ENCODE measurements at regions not wholly inside any gene's neighbourhood (a gene's known extent, or its start where the extent isn't known, plus 50 kb on each side); places are given as distances from the start of the nearest gene placed in this dataset.
"Not testable (repeated sequence)": the region's sequence is repeated elsewhere in the genome, so short reads cannot be mapped to it uniquely, and the experiment has no call there.

DNA sequence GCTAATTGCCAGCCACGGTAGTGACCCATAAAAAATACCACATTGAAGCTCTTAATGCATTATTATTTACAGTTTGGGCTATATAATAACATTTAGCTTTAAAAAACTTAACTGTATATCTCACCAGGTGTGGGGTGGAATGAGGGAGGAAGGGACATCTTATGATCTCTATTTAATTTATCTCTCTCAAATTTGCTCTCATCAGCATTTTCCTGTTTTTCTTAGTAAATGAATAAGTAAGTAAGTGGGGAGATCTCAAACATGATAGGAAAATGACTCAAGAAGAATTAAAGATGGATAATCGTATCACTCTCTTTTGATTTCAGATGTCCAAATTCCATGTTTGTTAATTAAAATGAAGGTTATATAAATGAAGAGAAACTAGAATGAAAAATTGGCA lies 200.7 kb upstream of the NR3C2 start:
- no peaks in the 10 kb centered on the region for H3K27me3 ChIP-seq (ENCODE audit: low read length)
- DNase-seq (no peak), ATAC-seq (no peak)
- H3K36me3 ChIP-seq (ENCODE audit: low read depth, low read length): no peaks in the 10 kb centered on the region
- no peaks in the 10 kb centered on the region for H3K9me3 ChIP-seq (ENCODE audit: low read length)
- no peaks in the 10 kb centered on the region for H4K20me1 ChIP-seq (ENCODE audit: low read length)
- TF ChIP-seq EZH2 (IDR thresholded peaks at IDR 0.05; ENCODE audit: low read length, unreplicated experiment) (no peak), EZH2phosphoT487 (IDR thresholded peaks at IDR 0.05; ENCODE audit: borderline replicate concordance, low read length) (no peak)
- TF ChIP-seq, protein P1, sequence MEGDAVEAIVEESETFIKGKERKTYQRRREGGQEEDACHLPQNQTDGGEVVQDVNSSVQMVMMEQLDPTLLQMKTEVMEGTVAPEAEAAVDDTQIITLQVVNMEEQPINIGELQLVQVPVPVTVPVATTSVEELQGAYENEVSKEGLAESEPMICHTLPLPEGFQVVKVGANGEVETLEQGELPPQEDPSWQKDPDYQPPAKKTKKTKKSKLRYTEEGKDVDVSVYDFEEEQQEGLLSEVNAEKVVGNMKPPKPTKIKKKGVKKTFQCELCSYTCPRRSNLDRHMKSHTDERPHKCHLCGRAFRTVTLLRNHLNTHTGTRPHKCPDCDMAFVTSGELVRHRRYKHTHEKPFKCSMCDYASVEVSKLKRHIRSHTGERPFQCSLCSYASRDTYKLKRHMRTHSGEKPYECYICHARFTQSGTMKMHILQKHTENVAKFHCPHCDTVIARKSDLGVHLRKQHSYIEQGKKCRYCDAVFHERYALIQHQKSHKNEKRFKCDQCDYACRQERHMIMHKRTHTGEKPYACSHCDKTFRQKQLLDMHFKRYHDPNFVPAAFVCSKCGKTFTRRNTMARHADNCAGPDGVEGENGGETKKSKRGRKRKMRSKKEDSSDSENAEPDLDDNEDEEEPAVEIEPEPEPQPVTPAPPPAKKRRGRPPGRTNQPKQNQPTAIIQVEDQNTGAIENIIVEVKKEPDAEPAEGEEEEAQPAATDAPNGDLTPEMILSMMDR (conservative IDR thresholded peaks at IDR 0.05; ENCODE audit: low read depth, low read length): no peak
- no TSS peak for BruUV-seq (replicated peaks)
- H2AFZ ChIP-seq (ENCODE audit: low read length): no peak overlapping the region
- H3K27ac ChIP-seq (ENCODE audit: low read length): no peak overlapping the region
- intact Hi-C loops (cut with micrococcal nuclease): no loop called here
- H3F3A ChIP-seq (ENCODE audit: low read length, unreplicated experiment): no peaks in the 10 kb centered on the region
- POLR2A ChIA-PET (ENCODE audit: unreplicated experiment): no interaction called here
- H3K9ac ChIP-seq (ENCODE audit: low read length): no peak overlapping the region
- CTCF ChIA-PET: no interaction called here
- H3K4me2 ChIP-seq (ENCODE audit: low read length): no peak overlapping the region
- no peaks in the 10 kb centered on the region for H3K4me1 ChIP-seq (ENCODE audit: insufficient read depth, low read length)
- H3K4me3 ChIP-seq (ENCODE audit: low read length): no peak overlapping the region
- no peaks in the 10 kb centered on the region for H3K9me2 ChIP-seq (replicated peaks; ENCODE audit: low read length)
- no peaks in the 10 kb centered on the region for H3K79me2 ChIP-seq (ENCODE audit: low read length)

DNA sequence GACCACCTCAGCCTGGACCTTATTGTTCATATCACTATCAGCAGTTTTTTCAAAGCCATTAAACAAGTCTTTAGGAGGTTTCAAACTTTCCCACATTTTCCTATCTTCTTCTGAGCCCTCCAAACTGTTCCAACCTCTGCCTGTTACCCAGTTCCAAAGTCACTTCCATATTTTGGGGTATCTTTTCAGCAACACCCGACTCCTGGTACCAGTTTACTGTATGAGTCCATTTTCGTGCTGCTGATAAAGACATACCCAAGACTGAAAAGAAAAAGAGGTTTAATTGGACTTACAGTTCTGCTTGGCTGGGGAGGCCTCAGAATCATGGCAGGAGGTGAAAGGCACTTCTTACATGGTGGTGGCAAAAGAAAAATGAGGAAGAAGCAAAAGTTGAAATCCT lies 195.9 kb upstream of the NR3C2 start:
- H3K79me2 ChIP-seq (ENCODE audit: low read length); POLR2A ChIA-PET (ENCODE audit: unreplicated experiment); H4K20me1 ChIP-seq (ENCODE audit: low read length); H3K27ac ChIP-seq (ENCODE audit: low read length); H3K36me3 ChIP-seq (ENCODE audit: low read depth, low read length); H3F3A ChIP-seq (ENCODE audit: low read length, unreplicated experiment); intact Hi-C loops (cut with micrococcal nuclease); BruUV-seq (replicated peaks); H3K9me3 ChIP-seq (ENCODE audit: low read length); H3K9ac ChIP-seq (ENCODE audit: low read length); H3K9me2 ChIP-seq (replicated peaks; ENCODE audit: low read length); H3K4me2 ChIP-seq (ENCODE audit: low read length); H3K4me3 ChIP-seq (ENCODE audit: low read length); H2AFZ ChIP-seq (ENCODE audit: low read length); CTCF ChIA-PET; DNase-seq; ATAC-seq; H3K27me3 ChIP-seq (ENCODE audit: low read length): not testable (repeated sequence)
- peaks cover 21% of the 10 kb centered on the region for H3K4me1 ChIP-seq (ENCODE audit: insufficient read depth, low read length)

GRCh38 chr4:148637453-148637852 lies 195.2 kb upstream of the NR3C2 start:
- H3K9me2 ChIP-seq (replicated peaks; ENCODE audit: low read length); H3K27ac ChIP-seq (ENCODE audit: low read length); H3K27me3 ChIP-seq (ENCODE audit: low read length); H3K4me3 ChIP-seq (ENCODE audit: low read length); H3K4me2 ChIP-seq (ENCODE audit: low read length); ATAC-seq; H3K79me2 ChIP-seq (ENCODE audit: low read length); H4K20me1 ChIP-seq (ENCODE audit: low read length); H3K36me3 ChIP-seq (ENCODE audit: low read depth, low read length); H3K9ac ChIP-seq (ENCODE audit: low read length); H3F3A ChIP-seq (ENCODE audit: low read length, unreplicated experiment); DNase-seq; intact Hi-C loops (cut with micrococcal nuclease); H2AFZ ChIP-seq (ENCODE audit: low read length); H3K9me3 ChIP-seq (ENCODE audit: low read length); POLR2A ChIA-PET (ENCODE audit: unreplicated experiment); CTCF ChIA-PET; BruUV-seq (replicated peaks): not testable (repeated sequence)
- H3K4me1 ChIP-seq (ENCODE audit: insufficient read depth, low read length): peaks cover 25% of the 10 kb centered on the region

DNA sequence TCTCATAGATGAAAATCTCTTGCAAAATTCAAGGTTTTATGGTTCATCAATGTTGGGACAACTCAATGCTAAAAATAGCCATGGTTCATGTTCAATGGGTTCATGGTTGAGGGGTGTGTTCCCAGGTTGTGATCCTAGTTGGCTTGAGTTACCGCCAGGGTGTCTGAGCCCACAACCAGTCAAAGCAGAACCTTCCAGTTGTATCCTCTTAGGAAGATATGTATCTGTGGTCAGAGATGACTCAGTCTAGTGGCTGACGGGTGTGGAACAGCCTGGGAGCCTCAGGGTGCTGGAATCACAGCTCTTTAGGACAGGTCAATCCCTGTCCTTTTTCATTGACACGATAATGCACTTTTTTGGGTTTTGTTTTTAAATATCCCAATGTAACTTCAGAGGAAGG lies 192.3 kb upstream of the NR3C2 start:
- ATAC-seq: peak; percentile 98
- TF ChIP-seq EZH2 (IDR thresholded peaks at IDR 0.05; ENCODE audit: low read length, unreplicated experiment): no peak
- TF ChIP-seq EZH2phosphoT487 (IDR thresholded peaks at IDR 0.05; ENCODE audit: borderline replicate concordance, low read length): no peak
- TF ChIP-seq, protein P1 (conservative IDR thresholded peaks at IDR 0.05; ENCODE audit: low read depth, low read length): no peak
- Histone ChIP-seq H3K4me3 (ENCODE audit: low read length) (no peak overlapping the region), H3K4me2 (ENCODE audit: low read length) (peak overlapping the region; percentile 29; the same call in 1 of the 2 replicates), H3K4me1 (ENCODE audit: insufficient read depth, low read length) (peaks cover 28% of the 10 kb centered on the region), H3K9ac (ENCODE audit: low read length) (peak overlapping the region; percentile 11; the same call in 1 of the 2 replicates), H2AFZ (ENCODE audit: low read length) (no peak overlapping the region), H3K27me3 (ENCODE audit: low read length) (no peaks in the 10 kb centered on the region), H3F3A (ENCODE audit: low read length, unreplicated experiment) (no peaks in the 10 kb centered on the region), H4K20me1 (ENCODE audit: low read length) (no peaks in the 10 kb centered on the region), H3K36me3 (ENCODE audit: low read depth, low read length) (no peaks in the 10 kb centered on the region; the same call in 1 of the 2 replicates), H3K27ac (ENCODE audit: low read length) (peak overlapping the region; percentile 66), H3K9me3 (ENCODE audit: low read length) (0 out of 2 replicates have a peak, but pooled peaks cover 5% of the 10 kb centered on the region), H3K79me2 (ENCODE audit: low read length) (no peaks in the 10 kb centered on the region), H3K9me2 (replicated peaks; ENCODE audit: low read length) (no peaks in the 10 kb centered on the region)
- POLR2A ChIA-PET (ENCODE audit: unreplicated experiment): no interaction called here
- CTCF ChIA-PET: no interaction called here
- intact Hi-C loops (cut with micrococcal nuclease): no loop called here
- BruUV-seq (replicated peaks): no TSS peak
- peak; percentile 84 for DNase-seq

Data from PC-3 (cell line).